HG02870 (cell line): ENCODE measurements at regions not wholly inside any gene's neighbourhood (a gene's known extent, or its start where the extent isn't known, plus 50 kb on each side); places are given as distances from the start of the nearest gene placed in this dataset.

Experiments used
- ATAC-seq: cut with Tn5 transposase; IDR thresholded peaks from one replicate; pipeline ENCODE4 v1.9.1; 2021; ENCODE audit warnings: mild to moderate bottlenecking, moderate library complexity; ENCODE audit not compliant: unreplicated experiment

- ATAC-seq, result no peak
Observed at GRCh38 chr12:116400636-116401372, 123.3 kb upstream of the MED13L start.

DNA sequence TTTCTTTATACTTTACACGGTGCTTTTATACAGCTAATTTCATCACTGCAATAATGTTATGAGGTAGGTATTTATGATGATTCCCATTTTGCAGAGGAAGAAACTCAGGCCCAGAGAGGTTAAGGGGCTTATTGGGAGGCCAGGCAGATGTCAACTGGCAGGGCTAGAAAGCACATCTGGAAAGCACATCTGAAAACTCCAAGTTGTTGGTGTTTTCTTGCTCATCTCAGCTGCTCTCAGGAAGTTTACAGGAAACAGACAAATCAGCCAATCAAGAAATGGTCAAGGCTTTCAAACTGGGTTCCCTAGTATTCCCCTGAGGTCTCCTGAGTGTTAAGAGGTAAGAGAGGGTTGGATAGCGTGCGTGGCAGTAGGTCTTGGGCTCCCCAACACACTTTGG is 124.1 kb upstream of the MED13L start:
- no peak for ATAC-seq

DNA sequence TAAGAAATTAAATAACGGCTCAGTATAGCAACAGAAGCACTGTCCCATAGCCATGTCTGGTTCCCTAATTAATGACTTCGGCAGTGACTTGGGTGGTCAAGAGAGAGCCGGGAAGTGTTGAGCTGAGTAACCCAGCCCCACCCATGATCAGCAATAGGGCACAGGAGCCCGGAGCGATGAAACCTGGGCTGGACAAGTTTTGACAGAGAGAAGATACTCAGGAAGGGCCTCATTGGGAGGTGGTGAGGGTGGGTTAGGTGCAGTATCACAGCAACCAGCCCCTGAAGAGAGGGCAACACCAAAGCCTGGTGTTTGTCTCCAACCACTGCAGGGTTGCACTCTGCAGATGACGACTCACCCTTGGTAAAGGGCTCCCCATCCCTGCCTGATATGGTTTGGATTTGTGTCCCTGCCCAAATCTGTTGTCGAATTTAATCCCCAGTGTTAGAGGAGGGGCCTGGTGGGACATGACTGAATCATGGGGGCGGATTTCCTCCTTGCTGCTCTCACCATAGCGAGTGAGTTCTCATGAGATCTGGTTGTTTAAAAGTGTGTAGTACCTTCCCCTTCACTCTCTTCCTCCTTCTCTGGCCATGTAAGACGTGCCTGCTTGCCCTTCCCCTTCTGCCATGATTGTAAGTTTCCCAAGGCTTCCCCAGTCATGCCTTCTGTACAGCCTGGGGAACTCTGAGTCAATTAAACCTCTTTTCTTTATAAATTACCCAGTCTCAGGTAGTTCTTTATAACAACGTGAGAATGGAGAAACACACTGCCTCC is 124.9 kb upstream of the MED13L start:
- no peak for ATAC-seq

GRCh38 chr12:116403546-116403945 is 126.1 kb upstream of the MED13L start:
- no peak for ATAC-seq

GRCh38 chr12:116404247-116404646 is 126.8 kb upstream of the MED13L start:
- ATAC-seq, result no peak

DNA sequence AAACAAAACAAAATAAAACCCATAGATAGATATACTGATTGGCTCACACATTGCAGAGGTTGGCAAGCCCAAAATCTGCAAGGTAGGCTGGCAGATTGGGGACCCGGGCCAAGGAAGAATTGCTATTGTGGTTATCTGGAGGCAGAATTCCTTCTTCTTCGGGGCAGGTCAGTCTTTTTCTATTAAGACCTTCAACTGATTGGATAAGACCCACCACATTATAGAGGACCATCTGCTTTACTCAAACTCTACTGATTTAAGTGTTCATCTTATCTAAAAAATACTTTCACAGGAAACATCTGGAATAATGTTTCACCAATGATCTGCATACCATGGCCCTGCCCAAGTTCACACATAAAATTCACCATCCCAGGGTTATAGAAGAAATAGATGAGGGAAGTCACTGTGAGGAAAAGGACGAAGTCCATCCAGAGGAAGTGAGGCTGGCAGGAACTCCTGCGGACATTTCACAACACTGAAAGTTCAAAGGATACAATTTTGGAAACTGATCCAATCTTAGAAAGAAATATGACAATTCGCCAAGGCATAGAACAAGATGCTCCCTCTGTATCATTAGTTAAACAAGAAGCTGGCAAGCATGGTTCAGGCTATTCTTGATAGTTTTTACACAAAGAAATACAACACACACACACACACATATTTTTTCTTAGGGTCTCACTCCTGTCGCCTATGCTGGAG is 127.6 kb upstream of the MED13L start:
- no peak for ATAC-seq

DNA sequence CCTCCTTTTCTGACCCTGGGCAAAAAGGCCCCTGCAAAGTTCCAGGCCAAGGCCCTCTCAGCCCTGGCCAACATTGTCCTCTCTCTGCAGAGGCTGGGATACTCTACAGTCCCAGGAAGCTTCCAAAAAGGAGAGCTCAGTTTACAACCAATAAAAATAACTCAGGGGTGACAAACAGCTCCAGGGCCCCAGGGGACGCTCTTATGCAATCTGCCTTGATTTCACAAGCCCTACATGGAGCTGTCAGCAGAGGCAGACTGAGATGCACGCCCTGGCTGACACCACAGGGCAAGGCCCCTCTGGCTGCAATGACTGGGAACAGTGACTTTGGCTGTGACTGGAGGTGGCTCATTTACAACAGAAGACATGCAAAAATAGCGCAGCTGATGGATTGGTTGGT is 129.0 kb upstream of the MED13L start:
- ATAC-seq, result no peak

- no peak for ATAC-seq
Observed at GRCh38 chr12:116408489-116409250, 131.2 kb upstream of the MED13L start.

DNA sequence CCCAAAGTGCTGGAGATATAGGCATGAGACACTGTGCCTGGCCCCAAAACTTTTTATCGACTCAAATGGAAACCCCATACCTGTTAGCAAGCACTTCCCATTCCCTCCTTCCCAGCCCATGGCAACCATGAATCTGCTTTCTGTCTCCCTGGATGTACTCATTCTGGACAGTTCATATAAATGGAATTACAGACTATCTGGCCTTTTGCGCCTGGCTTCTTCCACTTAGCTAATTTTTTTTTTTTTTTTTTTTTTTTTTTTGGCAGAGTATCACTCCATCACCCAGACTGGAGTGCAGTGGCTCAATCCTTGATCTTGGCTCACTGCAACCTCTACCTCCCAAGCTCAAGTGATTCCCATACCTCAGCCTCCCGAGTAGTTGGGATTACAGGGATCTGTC is 134.5 kb upstream of the MED13L start:
- ATAC-seq, result no peak

DNA sequence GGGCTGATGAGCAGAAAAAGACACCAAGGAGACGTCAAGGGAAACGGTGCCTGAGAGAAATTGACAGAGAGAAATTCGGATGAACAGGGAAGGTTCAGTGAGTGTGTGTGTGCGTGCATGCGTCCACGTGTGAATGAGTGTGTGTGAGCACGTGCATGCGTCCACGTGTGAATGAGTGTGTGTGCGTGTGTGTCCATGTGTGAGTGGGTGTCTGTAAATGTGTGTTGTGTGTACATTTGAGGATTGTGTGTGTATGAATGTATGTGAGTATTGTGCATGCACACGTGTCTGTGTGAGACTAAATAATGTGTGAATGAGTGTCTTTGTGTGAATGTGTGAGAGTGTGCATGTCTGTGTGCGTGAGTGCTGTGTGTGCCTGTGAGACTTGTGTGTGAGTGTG is 137.4 kb upstream of the MED13L start:
- ATAC-seq, result no peak

DNA sequence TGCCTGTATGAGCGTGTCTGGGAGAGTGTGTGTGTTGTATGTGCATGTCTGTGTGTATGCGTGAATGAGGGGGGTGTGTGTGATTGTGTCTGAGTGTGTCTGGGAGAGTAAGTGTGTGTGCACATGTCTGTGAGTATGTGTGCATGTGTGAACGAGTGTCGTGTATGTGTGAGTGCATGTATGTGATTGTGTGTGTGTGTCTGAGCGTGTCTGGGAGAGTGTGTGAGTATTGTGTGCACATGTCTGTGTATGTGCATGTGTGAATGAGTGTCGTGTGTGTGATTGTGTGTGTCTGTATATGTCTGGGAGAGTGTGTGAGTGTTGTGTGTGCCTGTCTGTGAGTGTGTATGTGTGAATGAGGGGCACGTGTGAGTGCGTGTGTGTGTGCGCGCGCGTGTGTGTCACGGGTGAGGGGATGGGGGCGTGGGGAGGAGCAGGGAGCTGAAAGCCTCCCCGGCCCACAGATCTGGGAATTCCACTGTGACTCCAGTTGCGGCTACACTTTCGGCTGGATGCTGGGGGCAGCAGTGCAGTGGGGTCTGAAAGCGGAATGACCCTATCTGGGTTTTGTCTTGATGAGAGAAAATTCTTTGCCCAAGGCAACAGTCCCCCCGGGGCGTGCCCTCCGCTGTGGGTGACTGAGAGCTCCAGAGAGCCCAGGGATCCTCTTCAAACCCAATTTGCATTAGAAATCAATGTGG is 138.1 kb upstream of the MED13L start:
- no peak for ATAC-seq

DNA sequence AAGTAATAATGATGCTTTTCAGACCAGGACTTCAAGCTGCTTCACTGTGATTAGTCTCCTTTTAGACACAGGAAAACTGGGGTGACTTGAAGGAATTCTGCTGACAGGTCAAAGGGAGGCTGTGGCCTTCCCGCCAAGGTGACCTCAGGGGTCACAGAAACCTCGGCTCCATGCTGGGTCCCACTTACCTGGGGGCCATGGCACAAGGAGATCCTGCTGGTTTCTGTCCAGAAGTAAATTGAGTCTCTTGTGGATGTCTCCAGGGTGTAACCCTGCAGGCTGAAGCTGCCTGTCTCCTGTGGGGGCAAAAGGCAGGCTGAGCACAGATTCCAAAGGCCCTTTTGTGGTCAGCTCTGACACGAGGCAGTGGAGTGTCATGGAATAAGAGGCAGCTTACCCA is 138.7 kb upstream of the MED13L start:
- ATAC-seq, result no peak

GRCh38 chr12:116418551-116418950 is 140.6 kb upstream of the MAP1LC3B2 start:
- ATAC-seq, result no peak

GRCh38 chr12:116420227-116420880 is 138.8 kb upstream of the MAP1LC3B2 start:
- ATAC-seq, result no peak

DNA sequence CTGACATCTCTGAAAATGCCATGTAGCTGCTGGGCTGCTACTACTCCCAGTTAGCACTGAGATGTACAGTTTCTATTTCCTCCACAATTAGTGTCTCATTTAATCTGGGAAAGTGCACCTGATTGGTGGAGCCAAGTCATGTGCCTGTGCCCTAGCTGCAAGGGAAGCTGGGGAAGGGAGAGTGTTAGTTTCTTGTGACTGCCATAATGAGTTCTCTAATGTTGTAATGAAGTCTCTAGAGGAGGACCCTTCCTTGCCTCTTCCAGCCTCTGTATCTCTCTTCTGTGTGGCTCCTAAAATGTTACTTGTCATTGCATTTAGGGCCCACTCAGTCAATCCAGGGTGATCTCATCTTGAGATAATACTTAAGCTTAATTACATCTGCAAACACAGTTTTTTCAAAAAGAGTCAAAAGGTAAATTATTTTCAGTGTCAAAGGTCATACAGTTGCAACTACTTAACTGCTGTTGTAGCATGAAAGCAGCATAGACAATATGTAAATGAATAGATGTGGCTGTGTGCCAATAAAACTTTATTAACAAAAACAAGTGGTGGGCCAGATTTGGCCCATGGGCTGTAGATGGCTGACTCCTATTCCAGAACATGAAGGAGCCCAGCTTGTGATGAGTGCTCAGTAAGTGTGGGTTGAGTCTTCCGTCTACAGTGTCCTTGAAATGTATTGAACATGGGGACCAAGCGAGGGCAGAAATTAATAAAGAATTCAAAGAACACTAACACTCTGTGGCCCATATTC is 137.2 kb upstream of the MAP1LC3B2 start:
- no peak for ATAC-seq

DNA sequence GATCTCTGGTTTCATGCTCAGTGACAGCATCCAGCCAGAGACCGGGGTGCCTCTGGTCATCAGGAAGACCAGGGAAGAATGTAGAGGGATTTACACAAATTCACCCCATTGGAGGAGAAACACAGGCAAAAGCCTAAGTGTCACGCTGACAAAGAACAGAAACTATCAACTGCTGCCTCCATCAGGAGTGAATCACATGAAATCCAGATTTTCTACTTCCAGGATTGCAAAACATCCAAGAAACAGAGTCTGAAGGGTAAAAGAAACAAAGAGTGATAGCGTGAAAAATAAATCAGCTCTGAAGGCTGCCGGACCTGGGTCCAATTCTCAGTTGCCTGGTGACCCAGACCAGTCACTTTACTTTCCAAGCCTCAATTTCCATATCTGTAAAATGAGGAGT is 136.1 kb upstream of the MAP1LC3B2 start:
- ATAC-seq, result no peak

GRCh38 chr12:116425256-116426193 is 133.7 kb upstream of the MAP1LC3B2 start:
- ATAC-seq, result no peak
